Epithelial cell of esophagus (primary cell): ENCODE measurements at regions not wholly inside any gene's neighbourhood (a gene's known extent, or its start where the extent isn't known, plus 50 kb on each side); places are given as distances from the start of the nearest gene placed in this dataset.
"Not testable (repeated sequence)": the region's sequence is repeated elsewhere in the genome, so short reads cannot be mapped to it uniquely, and the experiment has no call there.

ENCODE experiments used
- DNase-seq: peaks from one replicate; pipeline ENCODE4 v3.0.0; 2010; ENCODE audit warnings: low read depth
- H3K4me3 ChIP-seq: 2 replicates; pipeline ENCODE4 v1.5.1; 2011; ENCODE audit warnings: mild to moderate bottlenecking, low read length, control low read depth
- CTCF ChIP-seq: IDR thresholded peaks from 2 replicates; pipeline ENCODE4 v1.5.1; 2011; ENCODE audit warnings: low read depth, mild to moderate bottlenecking, low read length, control low read depth, inconsistent platforms; ENCODE audit not compliant: insufficient read depth; ENCODE audit errors: missing control alignments

GRCh38 chr14:106080922-106081321 is 554.5 kb downstream of the TMEM121 start:
- no peak for DNase-seq
- no peak for TF ChIP-seq CTCF
- H3K4me3 ChIP-seq, result no peak overlapping the region

- not testable (repeated sequence) for H3K4me3 ChIP-seq, DNase-seq
Measured at GRCh38 chr14:106081721-106082120, 555.3 kb downstream of the TMEM121 start.

- peak; percentile 24 for DNase-seq
- H3K4me3 ChIP-seq, result no peak overlapping the region
- no peak for TF ChIP-seq CTCF
Measured at GRCh38 chr14:106083082-106083481, 556.7 kb downstream of the TMEM121 start.

- no peak for TF ChIP-seq CTCF
- DNase-seq, result no peak
Measured at GRCh38 chr14:106087837-106088236, 561.5 kb downstream of the TMEM121 start.

GRCh38 chr14:106088860-106089259 is 562.5 kb downstream of the TMEM121 start:
- H3K4me3 ChIP-seq, DNase-seq: not testable (repeated sequence)

More at GRCh38 chr14:106087837-106088236, 561.5 kb downstream of the TMEM121 start:
- no peak overlapping the region for H3K4me3 ChIP-seq

GRCh38 chr14:106094654-106095189 is 568.3 kb downstream of the TMEM121 start:
- TF ChIP-seq CTCF, result no peak
- no peak for DNase-seq
- H3K4me3 ChIP-seq, result no peak overlapping the region

GRCh38 chr14:106107703-106108102 is 581.3 kb downstream of the TMEM121 start:
- no peak for DNase-seq
- H3K4me3 ChIP-seq, result no peak overlapping the region
- no peak for TF ChIP-seq CTCF

- no peak overlapping the region for H3K4me3 ChIP-seq
- DNase-seq, result no peak
- TF ChIP-seq CTCF, result no peak
Measured at GRCh38 chr14:106109337-106109736, 583.0 kb downstream of the TMEM121 start.
